ENCODE measurements at regions not wholly inside any gene's neighbourhood (a gene's known extent, or its start where the extent isn't known, plus 50 kb on each side); places are given as distances from the start of the nearest gene placed in this dataset.

- no peak overlapping the region for H3K9ac ChIP-seq (ENCODE audit: low read depth, low read length)
- H3K9me3 ChIP-seq (ENCODE audit: control insufficient read depth, insufficient read depth, low read length) = no peaks in the 10 kb centered on the region
- no peak overlapping the region for H3K27ac ChIP-seq (ENCODE audit: low read depth, low read length)
- no peaks in the 10 kb centered on the region for H3K36me3 ChIP-seq (ENCODE audit: control insufficient read depth, insufficient read depth, low read length)
- H3K4me3 ChIP-seq (ENCODE audit: low read depth, low read length) = no peak overlapping the region
- H3K27me3 ChIP-seq (ENCODE audit: control insufficient read depth, insufficient read depth, low read length) = no peaks in the 10 kb centered on the region
- H3K4me1 ChIP-seq (ENCODE audit: control insufficient read depth, insufficient read depth, low read length) = no peaks in the 10 kb centered on the region
Observed at GRCh38 chrX:98506907-98507306, 1623.2 kb downstream of the RPA4 start.

- no peak overlapping the region for H3K4me3 ChIP-seq (ENCODE audit: low read depth, low read length)
- H3K9ac ChIP-seq (ENCODE audit: low read depth, low read length) = no peak overlapping the region
- no peaks in the 10 kb centered on the region for H3K36me3 ChIP-seq (ENCODE audit: control insufficient read depth, insufficient read depth, low read length)
- no peaks in the 10 kb centered on the region for H3K4me1 ChIP-seq (ENCODE audit: control insufficient read depth, insufficient read depth, low read length)
- H3K27me3 ChIP-seq (ENCODE audit: control insufficient read depth, insufficient read depth, low read length) = no peaks in the 10 kb centered on the region
- no peaks in the 10 kb centered on the region for H3K9me3 ChIP-seq (ENCODE audit: control insufficient read depth, insufficient read depth, low read length)
- H3K27ac ChIP-seq (ENCODE audit: low read depth, low read length) = no peak overlapping the region
Observed at GRCh38 chrX:98514032-98514431, 1630.3 kb downstream of the RPA4 start.

GRCh38 chrX:98516120-98516519 is 1632.4 kb downstream of the RPA4 start:
- H3K36me3 ChIP-seq (ENCODE audit: control insufficient read depth, insufficient read depth, low read length) = no peaks in the 10 kb centered on the region
- H3K27ac ChIP-seq (ENCODE audit: low read depth, low read length) = no peak overlapping the region
- H3K27me3 ChIP-seq (ENCODE audit: control insufficient read depth, insufficient read depth, low read length) = no peaks in the 10 kb centered on the region
- H3K4me3 ChIP-seq (ENCODE audit: low read depth, low read length) = no peak overlapping the region
- H3K9ac ChIP-seq (ENCODE audit: low read depth, low read length) = no peak overlapping the region
- H3K9me3 ChIP-seq (ENCODE audit: control insufficient read depth, insufficient read depth, low read length) = no peaks in the 10 kb centered on the region
- no peaks in the 10 kb centered on the region; the same call in 1 of the 2 replicates for H3K4me1 ChIP-seq (ENCODE audit: control insufficient read depth, insufficient read depth, low read length)

GRCh38 chrX:98523026-98523425 is 1639.3 kb downstream of the RPA4 start:
- Histone ChIP-seq H3K27me3 (ENCODE audit: control insufficient read depth, insufficient read depth, low read length) (no peaks in the 10 kb centered on the region), H3K36me3 (ENCODE audit: control insufficient read depth, insufficient read depth, low read length) (no peaks in the 10 kb centered on the region), H3K27ac (ENCODE audit: low read depth, low read length) (peak overlapping the region; percentile 68), H3K9me3 (ENCODE audit: control insufficient read depth, insufficient read depth, low read length) (no peaks in the 10 kb centered on the region), H3K4me1 (ENCODE audit: control insufficient read depth, insufficient read depth, low read length) (peaks cover 20% of the 10 kb centered on the region), H3K9ac (ENCODE audit: low read depth, low read length) (peak overlapping the region; percentile 19; the same call in 1 of the 2 replicates), H3K4me3 (ENCODE audit: low read depth, low read length) (peak overlapping the region; percentile 22; the same call in 1 of the 2 replicates)

GRCh38 chrX:98523521-98523920 is 1639.8 kb downstream of the RPA4 start:
- Histone ChIP-seq H3K36me3 (ENCODE audit: control insufficient read depth, insufficient read depth, low read length) (no peaks in the 10 kb centered on the region), H3K4me1 (ENCODE audit: control insufficient read depth, insufficient read depth, low read length) (peaks cover 20% of the 10 kb centered on the region), H3K9ac (ENCODE audit: low read depth, low read length) (peak overlapping the region; percentile 42; the same call in 1 of the 2 replicates), H3K27me3 (ENCODE audit: control insufficient read depth, insufficient read depth, low read length) (no peaks in the 10 kb centered on the region), H3K4me3 (ENCODE audit: low read depth, low read length) (peak overlapping the region; percentile 22; the same call in 1 of the 2 replicates), H3K27ac (ENCODE audit: low read depth, low read length) (peak overlapping the region; percentile 68), H3K9me3 (ENCODE audit: control insufficient read depth, insufficient read depth, low read length) (no peaks in the 10 kb centered on the region)

- H3K27ac ChIP-seq (ENCODE audit: low read depth, low read length) = no peak overlapping the region
- H3K36me3 ChIP-seq (ENCODE audit: control insufficient read depth, insufficient read depth, low read length) = no peaks in the 10 kb centered on the region
- no peak overlapping the region for H3K4me3 ChIP-seq (ENCODE audit: low read depth, low read length)
- H3K27me3 ChIP-seq (ENCODE audit: control insufficient read depth, insufficient read depth, low read length) = no peaks in the 10 kb centered on the region
- peaks cover 21% of the 10 kb centered on the region for H3K4me1 ChIP-seq (ENCODE audit: control insufficient read depth, insufficient read depth, low read length)
- peaks cover 13% of the 10 kb centered on the region for H3K9me3 ChIP-seq (ENCODE audit: control insufficient read depth, insufficient read depth, low read length)
- no peak overlapping the region for H3K9ac ChIP-seq (ENCODE audit: low read depth, low read length)
Observed at GRCh38 chrX:98548519-98548918, 1664.8 kb downstream of the RPA4 start.

GRCh38 chrX:98568795-98569194 is 1685.1 kb downstream of the RPA4 start:
- no peak overlapping the region for H3K27ac ChIP-seq (ENCODE audit: low read depth, low read length)
- no peak overlapping the region for H3K9ac ChIP-seq (ENCODE audit: low read depth, low read length)
- H3K4me1 ChIP-seq (ENCODE audit: control insufficient read depth, insufficient read depth, low read length) = peaks cover 17% of the 10 kb centered on the region
- H3K27me3 ChIP-seq (ENCODE audit: control insufficient read depth, insufficient read depth, low read length) = no peaks in the 10 kb centered on the region
- H3K36me3 ChIP-seq (ENCODE audit: control insufficient read depth, insufficient read depth, low read length) = no peaks in the 10 kb centered on the region
- no peak overlapping the region for H3K4me3 ChIP-seq (ENCODE audit: low read depth, low read length)
- H3K9me3 ChIP-seq (ENCODE audit: control insufficient read depth, insufficient read depth, low read length) = no peaks in the 10 kb centered on the region

GRCh38 chrX:98605941-98606340 is 1722.2 kb downstream of the RPA4 start:
- H3K4me3 ChIP-seq (ENCODE audit: low read depth, low read length) = peak overlapping the region; percentile 25; the same call in 1 of the 2 replicates
- no peaks in the 10 kb centered on the region for H3K9me3 ChIP-seq (ENCODE audit: control insufficient read depth, insufficient read depth, low read length)
- peaks cover 35% of the 10 kb centered on the region for H3K4me1 ChIP-seq (ENCODE audit: control insufficient read depth, insufficient read depth, low read length)
- no peaks in the 10 kb centered on the region for H3K36me3 ChIP-seq (ENCODE audit: control insufficient read depth, insufficient read depth, low read length)
- H3K27me3 ChIP-seq (ENCODE audit: control insufficient read depth, insufficient read depth, low read length) = no peaks in the 10 kb centered on the region
- peak overlapping the region; percentile 56 for H3K27ac ChIP-seq (ENCODE audit: low read depth, low read length)
- H3K9ac ChIP-seq (ENCODE audit: low read depth, low read length) = no peak overlapping the region

GRCh38 chrX:98607739-98608138 is 1724.0 kb downstream of the RPA4 start:
- Histone ChIP-seq H3K4me3 (ENCODE audit: low read depth, low read length) (no peak overlapping the region), H3K9me3 (ENCODE audit: control insufficient read depth, insufficient read depth, low read length) (no peaks in the 10 kb centered on the region), H3K36me3 (ENCODE audit: control insufficient read depth, insufficient read depth, low read length) (no peaks in the 10 kb centered on the region), H3K27me3 (ENCODE audit: control insufficient read depth, insufficient read depth, low read length) (no peaks in the 10 kb centered on the region), H3K9ac (ENCODE audit: low read depth, low read length) (no peak overlapping the region), H3K4me1 (ENCODE audit: control insufficient read depth, insufficient read depth, low read length) (peaks cover 50% of the 10 kb centered on the region), H3K27ac (ENCODE audit: low read depth, low read length) (no peak overlapping the region)

- no peak overlapping the region for H3K9ac ChIP-seq (ENCODE audit: low read depth, low read length)
- peaks cover 8% of the 10 kb centered on the region; the same call in 1 of the 2 replicates for H3K36me3 ChIP-seq (ENCODE audit: control insufficient read depth, insufficient read depth, low read length)
- no peak overlapping the region for H3K27ac ChIP-seq (ENCODE audit: low read depth, low read length)
- H3K9me3 ChIP-seq (ENCODE audit: control insufficient read depth, insufficient read depth, low read length) = peaks cover 3% of the 10 kb centered on the region; the same call in 1 of the 2 replicates
- no peaks in the 10 kb centered on the region for H3K27me3 ChIP-seq (ENCODE audit: control insufficient read depth, insufficient read depth, low read length)
- H3K4me1 ChIP-seq (ENCODE audit: control insufficient read depth, insufficient read depth, low read length) = no peaks in the 10 kb centered on the region
- H3K4me3 ChIP-seq (ENCODE audit: low read depth, low read length) = no peak overlapping the region
Observed at GRCh38 chrX:98627645-98628044, 1743.9 kb downstream of the RPA4 start.

- Histone ChIP-seq H3K27me3 (ENCODE audit: control insufficient read depth, insufficient read depth, low read length) (no peaks in the 10 kb centered on the region), H3K9me3 (ENCODE audit: control insufficient read depth, insufficient read depth, low read length) (peaks cover 20% of the 10 kb centered on the region), H3K9ac (ENCODE audit: low read depth, low read length) (no peak overlapping the region), H3K4me3 (ENCODE audit: low read depth, low read length) (no peak overlapping the region), H3K4me1 (ENCODE audit: control insufficient read depth, insufficient read depth, low read length) (no peaks in the 10 kb centered on the region), H3K27ac (ENCODE audit: low read depth, low read length) (no peak overlapping the region), H3K36me3 (ENCODE audit: control insufficient read depth, insufficient read depth, low read length) (peaks cover 3% of the 10 kb centered on the region; the same call in 1 of the 2 replicates)
Observed at GRCh38 chrX:98637451-98637850, 1753.7 kb downstream of the RPA4 start.
